WTC11 (cell line): ENCODE measurements at regions not wholly inside any gene's neighbourhood (a gene's known extent, or its start where the extent isn't known, plus 50 kb on each side); places are given as distances from the start of the nearest gene placed in this dataset.

Experiments
- ATAC-seq: fragments of 200-7000 bp; cut with Tn5 transposase; 2 replicates; pipeline ENCODE4 v1.10.0; 2021; ENCODE audit warnings: mild to moderate bottlenecking, moderate library complexity
- CTCF ChIA-PET: fragments of 300-600 bp; sonication (Branson Sonifier 250); formaldehyde crosslinking; loops from one replicate; lab custom pipeline; 2021; ENCODE audit warnings: antibody characterized with exemption; lab: Charles Lee
- POLR2A ChIA-PET: fragments of 350-600 bp; sonication (Branson Sonifier 250); formaldehyde crosslinking; loops from one replicate; lab custom pipeline; 2021; ENCODE audit warnings: antibody characterized with exemption; lab: Charles Lee
- DNase-seq: peaks from one replicate; pipeline ENCODE4 v3.0.0; 2021; ENCODE audit warnings: low spot score
- H3K27ac Mint-ChIP-seq: 2 replicates; pipeline ENCODE4 v1.8.0; 2021; ENCODE audit warnings: mixed read lengths
- H3K27me3 Mint-ChIP-seq: 2 replicates; pipeline ENCODE4 v1.8.0; 2021; ENCODE audit warnings: low read depth, mild to moderate bottlenecking, moderate library complexity, mixed read lengths
- H3K36me3 Mint-ChIP-seq: 2 replicates; pipeline ENCODE4 v1.8.0; 2021; ENCODE audit warnings: mixed read lengths
- H3K4me1 Mint-ChIP-seq: 2 replicates; pipeline ENCODE4 v1.8.0; 2022; ENCODE audit warnings: mixed read lengths
- H3K4me3 Mint-ChIP-seq: 2 replicates; pipeline ENCODE4 v1.8.0; 2021; ENCODE audit warnings: mild to moderate bottlenecking, moderate library complexity, mixed read lengths
- H3K9me3 Mint-ChIP-seq: 2 replicates; pipeline ENCODE4 v1.8.0; 2021; ENCODE audit warnings: mixed read lengths
- CREB1 ChIP-seq: sonication (generic); formaldehyde crosslinking; IDR thresholded peaks from 2 replicates; pipeline ENCODE4 v1.8.0; 2023; ENCODE audit warnings: mild to moderate bottlenecking, missing genetic modification reagents
- E2F5 ChIP-seq: sonication (generic); formaldehyde crosslinking; IDR thresholded peaks from 2 replicates; pipeline ENCODE4 v1.8.1; 2022; ENCODE audit warnings: mild to moderate bottlenecking, moderate library complexity, missing genetic modification reagents
- FOXJ3 ChIP-seq: sonication (generic); formaldehyde crosslinking; IDR thresholded peaks from 2 replicates; pipeline ENCODE4 v1.9.0; 2021; ENCODE audit warnings: missing genetic modification reagents, mild to moderate bottlenecking, borderline replicate concordance
- FOXK1 ChIP-seq: sonication (generic); formaldehyde crosslinking; IDR thresholded peaks from 2 replicates; pipeline ENCODE4 v1.8.0; 2022; ENCODE audit warnings: mild to moderate bottlenecking, moderate library complexity, missing genetic modification reagents
- GABPB1 ChIP-seq: sonication (generic); formaldehyde crosslinking; IDR thresholded peaks from 2 replicates; pipeline ENCODE4 v1.8.1; 2023; ENCODE audit warnings: mild to moderate bottlenecking, missing genetic modification reagents
- GRHL2 ChIP-seq: fragments of 250-450 bp; sonication (Bioruptor Pico); IDR thresholded peaks from 2 replicates; pipeline ENCODE4 v1.8.0; 2022; ENCODE audit warnings: mild to moderate bottlenecking, moderate library complexity; ENCODE audit not compliant: insufficient replicate concordance, severe bottlenecking
- HMGA2 ChIP-seq: fragments of 250-450 bp; sonication (Bioruptor Pico); IDR thresholded peaks from 2 replicates; pipeline ENCODE4 v1.4.0; 2021; ENCODE audit warnings: mild to moderate bottlenecking, moderate library complexity
- KAT7 ChIP-seq: sonication (generic); formaldehyde crosslinking; IDR thresholded peaks from 2 replicates; pipeline ENCODE4 v1.8.1; 2023; ENCODE audit warnings: missing genetic modification reagents, mild to moderate bottlenecking, borderline replicate concordance
- NFE2L1 ChIP-seq: sonication (generic); formaldehyde crosslinking; IDR thresholded peaks from 2 replicates; pipeline ENCODE4 v1.8.1; 2023; ENCODE audit warnings: missing genetic modification reagents
- NR2C2 ChIP-seq: sonication (generic); formaldehyde crosslinking; IDR thresholded peaks from 2 replicates; pipeline ENCODE4 v1.8.0; 2022; ENCODE audit warnings: mild to moderate bottlenecking, missing genetic modification reagents
- SMAD4 ChIP-seq: sonication (generic); formaldehyde crosslinking; IDR thresholded peaks from 2 replicates; pipeline ENCODE4 v1.8.0; 2022; ENCODE audit warnings: mild to moderate bottlenecking, missing genetic modification reagents
- SP1 ChIP-seq: sonication (generic); formaldehyde crosslinking; conservative IDR thresholded peaks from 2 replicates; pipeline ENCODE4 v1.8.1; 2022; ENCODE audit warnings: missing genetic modification reagents
- TP53 ChIP-seq: sonication (generic); formaldehyde crosslinking; IDR thresholded peaks from 2 replicates; pipeline ENCODE4 v1.8.1; 2023; ENCODE audit warnings: mild to moderate bottlenecking, missing genetic modification reagents
- ZNF263 ChIP-seq: sonication (generic); formaldehyde crosslinking; IDR thresholded peaks from 2 replicates; pipeline ENCODE4 v1.8.1; 2022; ENCODE audit warnings: low read depth, mild to moderate bottlenecking, moderate library complexity, missing genetic modification reagents
- ZNF396 ChIP-seq: fragments of 250-450 bp; sonication (Bioruptor Pico); IDR thresholded peaks from 2 replicates; pipeline ENCODE4 v1.8.0; 2021; ENCODE audit warnings: mild to moderate bottlenecking, moderate library complexity, borderline replicate concordance
- ZNF423 ChIP-seq: fragments of 250-450 bp; sonication (Bioruptor Pico); IDR thresholded peaks from 2 replicates; pipeline ENCODE4 v2.1.2; 2022; ENCODE audit warnings: mild to moderate bottlenecking, moderate library complexity
- ZNF532 ChIP-seq: fragments of 250-450 bp; sonication (Bioruptor Pico); IDR thresholded peaks from 2 replicates; pipeline ENCODE4 v1.9.0; 2021; ENCODE audit warnings: mild to moderate bottlenecking, borderline replicate concordance
- TF ChIP-seq, protein P1 (sequence below): fragments of 250-450 bp; sonication (Bioruptor Pico); IDR thresholded peaks from 2 replicates; pipeline ENCODE4 v2.1.2; 2022; ENCODE audit warnings: mild to moderate bottlenecking, moderate library complexity
- TF ChIP-seq, protein P2 (sequence below): sonication (generic); formaldehyde crosslinking; IDR thresholded peaks from 2 replicates; pipeline ENCODE4 v1.8.0; 2022; ENCODE audit warnings: mild to moderate bottlenecking, missing genetic modification reagents

GRCh38 chr12:93208011-93208410, 169.7 kb upstream of the NUDT4 start:
- H3K4me3 Mint-ChIP-seq: no peak overlapping the region
- ChIA-PET POLR2A (interaction anchor here (0.6 kb wide), 1 partner anchor 86 kb away, joined by 3 read pairs; no protein-coding TSS in a partner anchor), CTCF (no interaction called here)
- H3K36me3 Mint-ChIP-seq: no peaks in the 10 kb centered on the region
- ATAC-seq: no peak
- no peaks in the 10 kb centered on the region for H3K27me3 Mint-ChIP-seq
- no peak for TF ChIP-seq GABPB1 (CRISPR knock-in tag)
- no peak for TF ChIP-seq E2F5 (CRISPR knock-in tag)
- TF ChIP-seq ZNF532 (CRISPR knock-in tag): no peak
- TF ChIP-seq FOXJ3: no peak
- TF ChIP-seq, protein P1, sequence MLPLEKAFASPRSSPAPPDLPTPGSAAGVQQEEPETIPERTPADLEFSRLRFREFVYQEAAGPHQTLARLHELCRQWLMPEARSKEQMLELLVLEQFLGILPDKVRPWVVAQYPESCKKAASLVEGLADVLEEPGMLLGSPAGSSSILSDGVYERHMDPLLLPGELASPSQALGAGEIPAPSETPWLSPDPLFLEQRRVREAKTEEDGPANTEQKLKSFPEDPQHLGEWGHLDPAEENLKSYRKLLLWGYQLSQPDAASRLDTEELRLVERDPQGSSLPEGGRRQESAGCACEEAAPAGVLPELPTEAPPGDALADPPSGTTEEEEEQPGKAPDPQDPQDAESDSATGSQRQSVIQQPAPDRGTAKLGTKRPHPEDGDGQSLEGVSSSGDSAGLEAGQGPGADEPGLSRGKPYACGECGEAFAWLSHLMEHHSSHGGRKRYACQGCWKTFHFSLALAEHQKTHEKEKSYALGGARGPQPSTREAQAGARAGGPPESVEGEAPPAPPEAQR: no peak
- TF ChIP-seq NR2C2 (CRISPR knock-in tag): no peak
- no peak for TF ChIP-seq SP1 (CRISPR knock-in tag)
- TF ChIP-seq SMAD4 (CRISPR knock-in tag): no peak
- no peak for TF ChIP-seq CREB1
- no peak for TF ChIP-seq ZNF423 (CRISPR knock-in tag)
- TF ChIP-seq KAT7 (CRISPR knock-in tag): no peak
- no peak for TF ChIP-seq ZNF263 (CRISPR knock-in tag)
- no peak for TF ChIP-seq FOXK1 (CRISPR knock-in tag)
- TF ChIP-seq HMGA2: no peak
- no peak for TF ChIP-seq NFE2L1 (CRISPR knock-in tag)
- TF ChIP-seq, protein P2, sequence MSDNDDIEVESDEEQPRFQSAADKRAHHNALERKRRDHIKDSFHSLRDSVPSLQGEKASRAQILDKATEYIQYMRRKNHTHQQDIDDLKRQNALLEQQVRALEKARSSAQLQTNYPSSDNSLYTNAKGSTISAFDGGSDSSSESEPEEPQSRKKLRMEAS: no peak
- no peak for TF ChIP-seq GRHL2 (CRISPR knock-in tag)
- TF ChIP-seq ZNF396 (CRISPR knock-in tag): no peak
- DNase-seq: no peak
- H3K4me1 Mint-ChIP-seq: peaks cover 9% of the 10 kb centered on the region
- peaks cover 14% of the 10 kb centered on the region for H3K9me3 Mint-ChIP-seq
- no peak overlapping the region for H3K27ac Mint-ChIP-seq

DNA sequence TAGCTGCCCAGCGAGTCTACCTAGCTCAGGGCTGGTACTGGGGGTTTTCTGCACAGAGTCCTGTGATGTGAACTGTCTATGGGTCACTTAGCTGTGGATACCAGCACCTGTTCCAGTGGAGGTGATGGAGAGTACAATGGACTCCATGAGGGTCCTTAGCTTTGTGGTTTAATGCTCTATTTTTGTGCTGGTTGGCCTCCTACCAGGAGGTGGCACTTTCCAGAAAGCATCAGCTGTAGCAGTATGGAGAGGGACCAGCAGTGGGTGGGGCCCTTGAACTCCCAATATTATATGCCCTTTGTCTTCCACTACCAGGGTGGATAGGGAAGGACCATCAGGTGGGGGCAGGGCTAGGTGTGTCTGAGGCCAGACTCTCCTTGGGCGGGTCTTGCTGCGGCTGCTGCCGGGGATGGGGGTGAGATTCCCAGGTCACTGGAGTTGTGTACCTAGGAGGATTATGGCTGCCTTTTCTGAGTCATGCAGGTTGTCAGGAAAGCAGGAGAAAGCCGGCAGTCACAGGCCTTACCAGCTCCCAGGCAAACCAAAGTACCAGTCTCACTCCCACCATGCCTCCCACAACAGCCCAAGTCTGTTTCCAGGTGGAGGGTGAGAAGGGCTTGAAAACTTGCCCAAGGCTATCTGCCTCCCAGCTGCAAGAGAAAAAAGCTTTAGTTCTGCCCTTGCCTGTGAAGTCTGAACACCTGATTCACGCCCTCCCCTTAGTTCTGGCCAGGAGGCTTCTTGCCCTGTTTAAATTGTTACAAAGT, 163.0 kb upstream of the NUDT4 start:
- H3K27ac Mint-ChIP-seq: no peak overlapping the region
- CTCF ChIA-PET: no interaction called here
- POLR2A ChIA-PET: no interaction called here
- no peak for TF ChIP-seq TP53 (CRISPR knock-in tag)
- peaks cover 41% of the 10 kb centered on the region for H3K9me3 Mint-ChIP-seq
- peaks cover 22% of the 10 kb centered on the region for H3K4me1 Mint-ChIP-seq
- DNase-seq (no peak), ATAC-seq (no peak)
- no peaks in the 10 kb centered on the region for H3K36me3 Mint-ChIP-seq
- H3K27me3 Mint-ChIP-seq: no peaks in the 10 kb centered on the region; the same call in 1 of the 2 replicates
- no peak overlapping the region for H3K4me3 Mint-ChIP-seq
